ENCODE measurements at regions not wholly inside any gene's neighbourhood (a gene's known extent, or its start where the extent isn't known, plus 50 kb on each side); places are given as distances from the start of the nearest gene placed in this dataset.
"Not testable (repeated sequence)": the region's sequence is repeated elsewhere in the genome, so short reads cannot be mapped to it uniquely, and the experiment has no call there.

GRCh38 chr10:80697926-80698325 is 160.2 kb downstream of the SH2D4B start:
- no peak for DNase-seq (ENCODE audit: low spot score)

- DNase-seq (ENCODE audit: low spot score) = peak; percentile 70
Measured at GRCh38 chr10:80699602-80700039, 161.9 kb downstream of the SH2D4B start.

- DNase-seq (ENCODE audit: low spot score) = no peak
Measured at GRCh38 chr10:80700252-80700651, 162.6 kb downstream of the SH2D4B start.

GRCh38 chr10:80700760-80701444 is 163.2 kb downstream of the SH2D4B start:
- no peak for DNase-seq (ENCODE audit: low spot score)

GRCh38 chr10:80701706-80702105 is 164.0 kb downstream of the SH2D4B start:
- DNase-seq (ENCODE audit: low spot score) = no peak

GRCh38 chr10:80702143-80702542 is 164.4 kb downstream of the SH2D4B start:
- DNase-seq (ENCODE audit: low spot score) = peak; percentile 19

GRCh38 chr10:80705899-80706298 is 168.2 kb downstream of the SH2D4B start:
- no peak for DNase-seq (ENCODE audit: low spot score)

GRCh38 chr10:80708185-80708584 is 170.5 kb downstream of the SH2D4B start:
- DNase-seq (ENCODE audit: low spot score) = no peak

GRCh38 chr10:80708808-80709207 is 171.1 kb downstream of the SH2D4B start:
- DNase-seq (ENCODE audit: low spot score) = no peak

- DNase-seq (ENCODE audit: low spot score) = no peak
Measured at GRCh38 chr10:80709866-80710265, 172.2 kb downstream of the SH2D4B start.

- no peak for DNase-seq (ENCODE audit: low spot score)
Measured at GRCh38 chr10:80713398-80713928, 175.8 kb downstream of the SH2D4B start.

GRCh38 chr10:80714566-80714965 is 176.9 kb downstream of the SH2D4B start:
- no peak for DNase-seq (ENCODE audit: low spot score)

GRCh38 chr10:80718024-80718423 is 180.3 kb downstream of the SH2D4B start:
- DNase-seq (ENCODE audit: low spot score) = no peak

- no peak for DNase-seq (ENCODE audit: low spot score)
Measured at GRCh38 chr10:80719935-80720334, 182.2 kb downstream of the SH2D4B start.

- DNase-seq (ENCODE audit: low spot score) = no peak
Measured at GRCh38 chr10:80720549-80720948, 182.8 kb downstream of the SH2D4B start.

GRCh38 chr10:80728354-80728753 is 190.7 kb downstream of the SH2D4B start:
- DNase-seq (ENCODE audit: low spot score) = not testable (repeated sequence)

GRCh38 chr10:80729896-80730295 is 192.2 kb downstream of the SH2D4B start:
- DNase-seq (ENCODE audit: low spot score) = no peak

GRCh38 chr10:80730522-80730921 is 192.8 kb downstream of the SH2D4B start:
- no peak for DNase-seq (ENCODE audit: low spot score)

GRCh38 chr10:80734589-80734988 is 196.9 kb downstream of the SH2D4B start:
- DNase-seq (ENCODE audit: low spot score) = no peak

GRCh38 chr10:80737209-80737608 is 199.5 kb downstream of the SH2D4B start:
- DNase-seq (ENCODE audit: low spot score) = no peak

GRCh38 chr10:80739328-80739727 is 201.6 kb downstream of the SH2D4B start:
- no peak for DNase-seq (ENCODE audit: low spot score)

GRCh38 chr10:80739963-80740715 is 202.4 kb downstream of the SH2D4B start:
- DNase-seq (ENCODE audit: low spot score) = no peak

- no peak for DNase-seq (ENCODE audit: low spot score)
Measured at GRCh38 chr10:80741278-80741677, 203.6 kb downstream of the SH2D4B start.
